ENCODE measurements at regions not wholly inside any gene's neighbourhood (a gene's known extent, or its start where the extent isn't known, plus 50 kb on each side); places are given as distances from the start of the nearest gene placed in this dataset.

DNA sequence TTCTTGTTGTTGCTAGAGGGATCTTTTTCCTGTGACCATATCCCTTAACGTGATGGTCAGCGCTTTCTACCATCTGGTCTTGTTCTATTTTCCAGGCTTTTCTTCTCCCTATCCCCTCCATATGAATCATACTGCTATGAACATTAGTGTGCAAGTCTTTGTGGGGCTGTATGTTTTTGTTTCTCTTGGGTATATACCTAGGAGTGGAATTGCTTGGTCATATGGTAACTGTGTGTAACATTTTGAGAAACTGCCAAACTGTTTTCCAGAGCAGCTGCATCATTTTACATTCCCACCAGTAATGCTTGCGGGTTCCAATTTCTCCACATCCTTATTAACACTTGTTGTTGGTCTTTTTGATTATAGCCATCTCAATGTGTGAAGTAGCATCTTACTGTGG is 121.4 kb downstream of the SPRY1 start:
- TF ChIP-seq, protein P1, sequence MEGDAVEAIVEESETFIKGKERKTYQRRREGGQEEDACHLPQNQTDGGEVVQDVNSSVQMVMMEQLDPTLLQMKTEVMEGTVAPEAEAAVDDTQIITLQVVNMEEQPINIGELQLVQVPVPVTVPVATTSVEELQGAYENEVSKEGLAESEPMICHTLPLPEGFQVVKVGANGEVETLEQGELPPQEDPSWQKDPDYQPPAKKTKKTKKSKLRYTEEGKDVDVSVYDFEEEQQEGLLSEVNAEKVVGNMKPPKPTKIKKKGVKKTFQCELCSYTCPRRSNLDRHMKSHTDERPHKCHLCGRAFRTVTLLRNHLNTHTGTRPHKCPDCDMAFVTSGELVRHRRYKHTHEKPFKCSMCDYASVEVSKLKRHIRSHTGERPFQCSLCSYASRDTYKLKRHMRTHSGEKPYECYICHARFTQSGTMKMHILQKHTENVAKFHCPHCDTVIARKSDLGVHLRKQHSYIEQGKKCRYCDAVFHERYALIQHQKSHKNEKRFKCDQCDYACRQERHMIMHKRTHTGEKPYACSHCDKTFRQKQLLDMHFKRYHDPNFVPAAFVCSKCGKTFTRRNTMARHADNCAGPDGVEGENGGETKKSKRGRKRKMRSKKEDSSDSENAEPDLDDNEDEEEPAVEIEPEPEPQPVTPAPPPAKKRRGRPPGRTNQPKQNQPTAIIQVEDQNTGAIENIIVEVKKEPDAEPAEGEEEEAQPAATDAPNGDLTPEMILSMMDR (IDR thresholded peaks at IDR 0.05; ENCODE audit: low read length), result no peak
- TF ChIP-seq EZH2phosphoT487 (IDR thresholded peaks at IDR 0.05; ENCODE audit: low read length), result no peak

Measured in MM.1S (cell line).